Activated CD4-positive, alpha-beta T cell treated with anti-CD3 and anti-CD28 coated beads, Interleukin-2, amount 50 U/mL, for 48 hours (primary cell): ENCODE measurements at regions not wholly inside any gene's neighbourhood (a gene's known extent, or its start where the extent isn't known, plus 50 kb on each side); places are given as distances from the start of the nearest gene placed in this dataset.

Experiments
- DNase-seq, 2 experiments: peaks; one replicate each; pipeline ENCODE4 v3.0.0-alpha.2; 2020

DNA sequence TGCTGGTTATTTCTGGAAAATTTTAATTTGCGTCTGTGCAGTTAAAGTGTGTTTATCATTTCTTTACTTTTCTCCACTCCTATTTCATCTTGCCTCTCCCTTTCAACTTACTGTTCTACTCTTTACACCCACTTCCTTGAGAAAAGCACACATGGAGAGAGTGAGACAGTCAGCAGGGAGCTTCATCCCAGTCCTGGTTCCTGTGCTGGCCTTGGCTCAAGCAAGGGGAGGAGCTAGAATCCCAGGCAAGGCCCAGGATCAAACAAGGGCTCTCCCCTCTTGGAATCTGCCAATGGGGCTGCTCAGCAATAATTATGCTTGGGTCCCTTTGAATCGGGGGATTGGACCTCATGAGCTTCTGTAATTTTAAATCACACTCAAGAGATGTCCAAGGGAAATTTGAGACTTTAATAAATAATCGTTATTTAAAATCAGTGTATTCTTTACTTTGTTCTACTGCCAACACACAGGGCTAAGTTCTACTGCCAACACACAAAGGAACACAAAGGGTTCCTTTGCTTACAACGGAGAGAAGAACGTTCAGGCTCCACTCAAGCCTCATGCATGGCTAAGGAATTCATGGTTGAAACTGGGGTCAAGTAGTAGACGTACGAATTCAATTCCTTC, 439.3 kb upstream of the DAB2 start:
- DNase-seq, result no peak

DNA sequence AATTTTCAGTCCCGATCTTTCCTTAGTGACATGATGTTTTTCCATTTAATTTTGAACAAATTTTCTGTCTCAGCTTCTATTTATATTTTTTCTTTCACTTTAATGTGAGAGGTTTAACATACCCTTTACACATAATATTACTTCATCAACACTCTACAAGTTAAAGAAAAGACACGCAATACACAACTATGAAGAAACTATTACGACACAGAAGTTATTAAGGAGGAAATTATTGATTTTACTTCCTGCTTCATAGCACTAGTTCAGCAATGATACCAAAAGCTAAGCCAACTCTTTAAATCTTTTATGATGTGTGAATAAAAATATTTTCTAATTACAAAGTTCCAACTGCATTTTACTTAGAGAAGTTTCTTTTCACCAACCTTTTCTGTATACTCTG, 432.3 kb upstream of the DAB2 start:
- no peak for DNase-seq

DNA sequence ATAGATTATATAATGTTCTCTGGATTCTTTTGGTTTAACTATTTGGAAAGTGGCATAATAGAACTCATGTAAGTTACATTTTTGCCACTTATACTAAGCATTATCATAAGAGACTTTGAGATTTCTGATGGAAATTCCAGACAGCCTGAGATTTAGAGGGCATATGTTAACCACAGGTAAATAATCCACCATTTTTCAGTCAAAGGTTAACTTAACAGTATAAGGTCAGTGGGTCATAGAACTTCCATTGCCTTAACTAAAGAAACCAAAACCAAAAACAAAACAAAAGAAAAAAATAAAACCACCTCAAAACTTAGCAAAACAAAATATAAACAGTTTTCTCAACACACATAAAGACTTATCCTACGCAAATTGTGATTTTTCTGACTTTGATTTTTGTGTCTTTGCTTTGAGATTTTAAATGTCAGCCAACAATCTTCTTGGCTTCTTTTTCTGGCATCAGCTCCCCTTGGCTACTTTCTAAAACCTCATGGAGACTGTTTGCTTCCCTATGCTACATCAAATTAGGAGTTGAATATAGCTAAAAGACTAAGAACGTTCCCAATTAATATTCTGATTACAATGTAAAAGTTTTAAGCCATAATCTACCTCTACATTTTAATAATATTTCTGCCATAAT, 430.1 kb upstream of the DAB2 start:
- no peak for DNase-seq

DNA sequence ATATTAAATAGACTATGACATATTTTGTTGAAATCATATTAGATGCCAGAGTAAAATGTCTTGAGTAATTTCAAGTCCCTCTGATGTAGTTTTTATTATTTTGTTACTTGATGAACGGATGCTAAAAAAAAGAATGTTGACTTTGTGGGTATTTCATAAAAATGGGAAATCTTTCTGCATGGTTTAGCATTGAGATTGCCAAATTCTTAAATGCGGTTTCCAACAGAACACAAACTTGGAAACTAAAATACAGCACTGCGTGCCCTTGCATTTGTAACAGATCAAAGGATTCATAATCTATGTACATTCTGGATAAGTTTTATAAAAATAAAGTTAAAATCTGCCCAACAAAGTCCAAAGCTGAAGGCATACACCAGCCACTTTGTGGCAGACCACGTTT, 425.5 kb upstream of the DAB2 start:
- DNase-seq, result no peak

DNA sequence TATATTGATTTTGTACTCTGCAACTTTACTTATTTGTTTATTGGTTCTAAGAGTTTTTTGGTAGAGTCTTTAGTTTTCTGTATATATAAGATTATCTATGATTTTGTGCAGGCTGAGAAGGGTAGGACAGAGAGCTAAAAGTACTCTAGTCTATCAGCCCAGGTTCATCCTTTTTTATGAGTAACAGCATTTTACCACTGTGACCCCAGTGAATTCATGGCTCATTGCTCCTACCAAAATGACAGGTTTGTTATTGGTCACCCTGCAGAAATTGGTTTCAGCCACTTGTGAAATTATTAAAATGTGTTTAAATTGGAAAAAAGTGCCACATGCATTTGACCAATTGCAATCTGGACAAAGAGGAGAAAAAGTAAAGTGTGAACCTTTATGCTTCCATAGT, 421.4 kb upstream of the DAB2 start:
- DNase-seq, result no peak

DNA sequence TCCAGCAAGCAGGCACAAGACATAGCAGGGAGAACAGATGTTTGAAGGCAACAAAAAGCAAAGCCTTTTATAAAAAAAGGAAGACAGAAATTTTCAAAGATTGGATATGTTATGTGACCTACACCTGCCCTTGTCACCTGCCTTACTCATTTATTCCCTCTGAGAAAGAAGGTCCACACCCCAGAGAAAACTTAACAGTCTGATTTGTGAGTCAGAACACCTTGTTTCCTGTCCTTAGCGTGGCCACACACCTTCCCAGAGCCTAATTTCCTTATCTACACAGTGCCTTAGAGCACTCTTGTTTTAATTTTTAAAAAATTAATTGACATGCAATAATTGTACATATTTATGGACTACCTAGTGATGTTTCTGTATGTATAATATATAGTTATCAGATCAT, 419.0 kb upstream of the DAB2 start:
- no peak for DNase-seq

DNA sequence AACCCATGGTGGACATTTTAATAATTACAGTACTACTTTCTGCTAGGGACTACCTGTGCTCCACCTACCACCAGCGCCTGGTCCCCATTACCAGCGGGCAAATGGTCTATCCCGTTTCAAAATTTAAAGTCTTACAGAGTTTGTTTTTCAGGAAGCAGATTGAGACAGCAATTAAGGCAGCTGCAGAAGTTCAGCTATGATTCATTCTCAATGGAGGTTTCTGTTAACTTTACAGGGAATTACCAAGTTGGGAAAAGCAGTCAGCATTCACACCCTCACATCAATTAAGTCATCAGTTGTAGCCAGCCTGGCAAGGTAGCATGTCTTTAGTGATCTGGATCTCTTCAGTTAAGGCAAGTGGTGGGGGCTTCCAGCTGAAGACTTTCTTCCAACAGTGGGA, 410.6 kb upstream of the DAB2 start:
- no peak for DNase-seq

DNA sequence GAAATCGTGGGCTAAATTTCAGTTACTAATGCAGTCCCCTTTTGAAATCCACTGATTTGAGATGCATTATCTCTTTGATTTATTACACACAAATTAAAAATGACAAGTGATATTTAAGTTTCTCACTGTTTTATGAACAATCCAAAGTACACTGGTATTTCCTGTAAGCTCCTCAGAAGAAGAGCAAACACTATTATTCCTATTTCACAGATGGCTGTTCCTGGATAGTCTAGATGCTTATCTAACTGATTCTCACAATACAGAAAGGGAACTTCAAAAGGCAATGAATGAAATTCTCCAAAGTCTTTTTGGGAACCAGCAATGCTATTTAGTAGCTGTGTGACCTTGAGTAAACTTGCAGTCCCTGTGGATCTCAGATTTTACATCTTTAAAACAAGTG, 404.7 kb upstream of the DAB2 start:
- DNase-seq, result no peak

DNA sequence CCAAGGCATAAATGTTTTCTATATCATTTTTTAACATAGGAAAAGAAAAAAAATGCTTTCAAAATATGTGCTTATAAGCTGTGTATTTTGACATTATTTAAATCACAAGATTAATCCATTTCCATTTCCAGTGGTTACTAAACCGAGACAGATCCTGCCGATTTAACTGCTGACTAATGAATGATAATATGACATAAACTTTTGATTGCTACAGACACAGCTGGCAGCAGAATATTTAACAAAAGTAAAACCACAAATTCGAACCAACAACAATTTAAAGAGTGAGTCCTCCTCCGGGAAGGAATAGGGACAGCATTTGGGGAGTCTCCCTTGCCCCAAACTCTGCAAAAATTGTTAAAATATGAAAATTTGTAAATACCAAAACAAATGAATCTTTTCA, 401.3 kb upstream of the DAB2 start:
- no peak for DNase-seq

DNA sequence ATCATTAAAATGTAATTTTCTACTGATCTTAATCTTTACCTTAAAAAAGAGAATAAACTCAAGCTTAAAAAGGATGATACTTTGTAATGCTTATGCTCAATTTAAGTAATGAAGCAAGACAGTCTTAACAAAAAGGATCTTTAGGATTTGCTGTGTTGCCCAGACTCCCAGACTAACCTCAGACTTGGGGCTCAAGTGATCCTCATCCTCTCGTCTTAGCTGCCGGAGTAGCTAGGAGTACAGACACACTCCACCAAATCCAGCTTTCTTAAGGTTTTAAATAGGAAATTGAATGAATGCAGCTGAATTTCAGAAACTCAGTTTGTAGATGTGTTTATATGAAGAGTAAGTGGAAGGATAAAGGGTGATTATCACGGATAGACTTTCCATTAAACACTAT, 400.5 kb upstream of the DAB2 start:
- DNase-seq, result no peak

DNA sequence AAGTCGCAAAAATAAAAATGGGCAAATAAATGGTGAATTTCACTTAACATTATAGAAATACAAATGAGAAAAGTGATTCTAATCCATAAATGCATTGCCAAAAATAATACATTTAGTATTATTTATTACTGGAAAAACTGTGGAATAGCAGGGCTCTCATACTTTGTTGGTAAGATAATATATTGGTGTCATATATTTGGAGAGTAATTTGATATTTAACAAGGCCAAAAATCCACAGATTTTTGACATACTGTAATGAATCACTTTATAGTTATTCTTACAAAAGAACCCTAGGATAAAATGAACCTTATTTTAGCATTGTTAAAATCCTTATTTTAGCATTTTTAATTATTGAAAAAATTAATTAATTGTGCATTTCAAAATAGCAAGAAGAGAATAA, 397.2 kb upstream of the DAB2 start:
- DNase-seq, result no peak

DNA sequence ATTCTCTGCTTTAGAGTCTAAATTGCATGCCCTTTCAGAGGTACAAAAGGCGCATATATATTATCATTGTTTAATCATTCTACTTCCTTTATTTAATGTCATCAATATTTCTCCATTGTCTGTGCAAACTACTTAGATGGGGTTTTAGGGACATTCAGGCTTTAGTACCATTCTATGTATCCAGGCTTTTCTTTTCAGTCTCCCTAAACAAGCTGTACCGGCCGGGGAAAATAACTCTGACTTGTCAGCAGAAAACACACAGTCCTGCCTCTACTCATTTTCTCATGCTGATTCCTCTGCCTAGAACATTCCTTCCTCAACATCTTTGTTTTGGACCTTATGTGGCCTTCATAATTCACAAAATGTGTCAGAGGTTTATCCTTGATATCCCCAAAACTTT, 392.1 kb upstream of the DAB2 start:
- DNase-seq, result no peak

DNA sequence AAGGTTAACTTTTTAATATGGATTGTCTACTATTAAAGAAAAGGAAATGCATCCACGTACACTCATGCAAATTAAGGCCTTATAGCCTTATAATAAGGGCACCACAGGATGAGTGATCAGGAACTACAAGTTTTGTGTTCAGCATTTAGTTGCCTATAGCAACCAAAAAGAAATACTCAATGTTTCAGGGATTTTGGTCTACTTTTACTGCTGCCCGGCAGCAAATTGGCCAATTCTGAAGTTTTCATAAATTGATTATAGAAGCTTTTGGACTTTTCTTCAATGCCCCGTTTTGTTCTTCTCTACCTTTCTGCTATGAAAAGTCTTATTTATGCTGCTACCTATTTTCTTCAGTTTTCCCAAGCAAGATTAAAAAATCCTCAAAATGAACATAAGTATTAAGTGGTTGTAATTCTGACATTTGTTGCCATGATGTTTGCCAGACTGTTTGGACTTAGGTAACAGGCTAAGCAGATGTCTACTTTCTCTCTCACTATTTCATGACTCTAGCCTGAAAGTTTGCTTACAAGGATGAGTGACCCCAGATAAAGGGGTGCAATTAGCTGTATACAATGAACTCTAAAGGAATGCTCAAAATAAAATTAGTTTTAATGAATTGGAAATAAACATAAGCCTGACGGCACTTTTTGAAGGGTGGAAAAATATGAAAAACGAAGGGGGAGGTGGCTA, 391.5 kb upstream of the DAB2 start:
- no peak for DNase-seq

DNA sequence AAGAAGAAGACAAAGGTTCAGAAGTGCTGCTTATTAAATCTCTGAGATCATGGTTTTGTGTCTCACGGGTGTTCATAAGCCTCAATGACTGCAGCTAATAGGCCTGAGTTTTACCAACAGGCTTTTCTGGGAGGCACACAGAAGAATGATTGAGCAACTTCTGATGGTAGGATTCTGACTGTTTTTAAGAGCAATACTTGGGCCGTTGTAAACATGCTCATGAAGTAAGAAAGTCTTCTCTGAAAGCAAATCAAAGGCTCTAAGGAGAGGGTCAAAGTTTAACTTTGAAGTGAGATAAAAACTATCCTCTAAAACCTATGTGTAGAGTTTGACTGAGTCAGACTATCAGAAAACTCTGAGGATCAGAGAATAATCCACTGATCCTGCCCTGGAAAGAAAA, 390.9 kb upstream of the DAB2 start:
- no peak for DNase-seq

DNA sequence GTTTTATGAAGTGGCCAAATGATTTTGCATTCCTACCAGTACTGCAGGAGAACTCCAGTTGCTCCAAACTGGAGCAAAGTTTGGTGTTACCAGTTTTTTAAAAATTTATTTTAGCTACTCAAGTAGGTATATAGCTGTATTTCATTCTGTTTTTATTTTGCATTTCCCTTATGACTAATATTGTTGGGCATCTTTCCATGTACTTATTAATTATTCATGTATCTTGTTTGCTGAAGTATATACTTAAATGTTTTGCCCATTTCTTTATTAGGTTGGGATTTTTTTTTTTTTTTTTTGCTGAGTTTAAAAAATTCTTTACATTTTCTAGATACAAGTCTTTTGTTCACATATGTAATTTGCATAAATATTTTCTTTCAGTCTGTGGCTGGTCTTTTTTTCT, 386.6 kb upstream of the DAB2 start:
- DNase-seq, result no peak

DNA sequence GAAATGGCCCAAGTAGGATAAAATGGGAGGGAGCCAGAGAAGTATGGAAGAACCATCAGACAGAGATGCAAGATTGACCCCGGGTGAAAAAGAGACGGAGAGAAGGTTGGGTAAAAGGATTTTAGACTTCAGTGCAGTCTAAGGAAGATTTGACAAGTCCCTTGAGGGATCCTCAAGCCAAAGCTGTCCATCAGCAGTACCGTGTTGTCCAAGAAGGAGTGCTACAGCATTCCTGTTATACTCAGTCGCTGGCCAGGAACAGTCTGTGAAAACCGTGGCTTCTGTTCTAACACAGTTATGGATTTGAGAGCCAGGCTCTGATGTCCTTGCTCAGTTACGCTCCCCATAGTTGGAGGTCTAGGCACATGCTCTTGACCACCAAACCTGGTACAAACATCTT, 383.9 kb upstream of the DAB2 start:
- DNase-seq, result no peak

DNA sequence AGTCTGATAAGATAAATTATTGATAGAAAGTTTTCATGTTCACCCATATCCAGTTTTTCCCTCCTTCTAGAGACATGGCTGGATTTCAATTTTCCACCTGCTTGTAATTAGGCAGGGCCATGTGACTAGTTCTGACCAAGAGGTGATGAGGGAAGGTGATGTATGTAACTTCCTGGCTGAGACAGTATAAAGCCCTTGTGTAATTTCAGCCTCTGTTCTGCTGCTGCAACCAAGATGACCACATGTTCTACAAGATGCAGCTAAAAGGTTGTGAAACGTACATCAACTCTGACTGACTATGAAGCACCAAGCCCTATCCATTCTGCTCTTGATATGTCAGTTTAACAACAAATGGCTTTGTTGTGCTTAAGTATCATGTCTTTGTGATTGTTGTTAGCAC, 376.5 kb upstream of the DAB2 start:
- DNase-seq, result no peak

DNA sequence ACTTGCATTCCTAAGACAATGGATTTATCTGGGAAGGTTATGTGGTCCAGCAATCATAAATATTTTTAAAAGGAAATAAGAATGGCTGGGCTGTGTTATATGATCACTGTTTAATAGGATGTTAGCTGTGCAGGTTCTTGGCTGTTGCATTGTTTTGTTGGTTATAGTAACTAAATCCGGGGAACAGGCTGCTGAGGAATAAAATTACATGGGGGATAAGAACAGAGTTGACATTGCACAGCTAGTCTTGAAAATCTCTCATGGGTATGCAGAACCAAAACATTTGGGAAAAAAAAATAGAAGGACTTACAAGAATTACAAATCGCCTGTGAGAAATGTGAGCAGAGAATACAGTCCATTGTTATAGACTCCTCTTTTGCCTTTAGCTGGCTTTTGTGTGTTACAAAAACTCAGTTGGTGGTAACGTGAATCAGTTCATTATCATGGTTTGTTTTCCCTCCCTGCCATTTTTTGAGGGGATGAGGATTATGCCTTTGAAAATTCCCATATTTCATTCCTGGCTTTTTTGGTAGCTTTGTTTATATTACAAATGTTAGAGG, 375.3 kb upstream of the DAB2 start:
- no peak for DNase-seq

DNA sequence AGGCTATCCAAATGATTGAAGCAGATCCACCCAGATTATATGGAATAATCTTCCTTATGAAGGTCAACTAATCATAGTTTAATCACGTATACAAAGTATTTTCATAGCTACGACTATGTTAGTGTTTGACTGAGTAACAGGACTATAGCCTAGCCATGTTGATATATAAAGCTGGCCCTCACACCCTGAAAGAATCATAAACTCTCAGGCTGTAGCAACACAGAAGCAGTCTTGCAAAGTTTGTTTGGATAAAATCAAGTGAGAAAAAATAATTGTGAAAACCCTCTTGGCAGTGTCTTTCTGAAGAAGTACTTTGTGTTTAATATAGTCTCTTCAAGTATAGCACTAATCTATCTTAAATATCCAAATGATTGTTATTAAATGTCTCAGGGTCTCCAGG, 374.5 kb upstream of the DAB2 start:
- no peak for DNase-seq

DNA sequence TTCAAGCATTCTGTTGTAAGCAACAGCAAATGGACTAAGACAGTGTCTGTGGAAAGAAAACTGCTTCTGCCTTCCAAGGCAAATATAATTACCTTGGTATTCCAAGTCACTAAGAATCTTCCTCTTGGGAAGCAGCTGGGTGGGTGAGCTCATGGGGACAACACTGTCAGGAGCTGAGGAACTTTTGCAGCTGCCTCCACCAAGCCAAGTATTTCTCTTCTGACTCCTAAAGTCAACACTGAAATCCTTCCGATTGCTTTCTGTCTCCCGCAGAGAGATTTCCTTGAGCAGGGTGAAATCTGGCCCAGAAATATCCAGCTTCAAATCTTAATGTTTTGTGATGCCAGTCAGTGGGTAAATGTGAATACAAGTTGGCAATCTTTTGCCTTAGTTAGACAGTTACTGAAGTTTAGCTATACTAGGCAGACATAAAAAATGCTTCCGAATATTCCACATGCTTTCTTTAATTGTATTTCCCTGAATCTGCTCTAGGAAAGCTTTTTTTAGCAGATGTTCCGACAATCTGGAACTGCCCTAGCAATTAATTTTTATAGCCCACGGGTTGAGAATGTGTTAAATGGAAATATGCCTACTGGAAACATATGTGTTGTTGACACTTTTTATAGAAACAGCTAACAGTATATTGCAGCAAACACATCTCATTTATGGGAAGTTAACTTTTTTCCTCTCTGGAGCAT, 369.9 kb upstream of the DAB2 start:
- no peak for DNase-seq

DNA sequence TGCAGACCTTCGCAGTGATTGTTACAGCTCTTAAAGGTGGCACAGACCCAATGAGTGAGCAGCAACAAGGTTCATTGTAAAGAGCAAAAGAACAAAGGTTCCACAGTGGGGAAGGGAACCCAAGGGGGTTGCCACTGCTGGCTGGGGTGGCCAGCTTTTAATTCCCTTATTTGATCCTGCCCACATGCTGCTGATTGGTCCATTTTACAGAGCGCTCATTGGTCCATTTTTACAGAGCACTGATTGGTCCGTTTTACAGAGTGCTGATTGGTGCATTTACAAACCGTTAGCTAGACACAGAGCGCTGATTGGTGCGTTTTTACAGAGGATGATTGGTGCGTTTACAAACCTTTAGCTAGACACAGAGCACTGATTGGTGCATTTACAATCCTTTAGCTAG, 360.6 kb upstream of the DAB2 start:
- DNase-seq, result no peak

DNA sequence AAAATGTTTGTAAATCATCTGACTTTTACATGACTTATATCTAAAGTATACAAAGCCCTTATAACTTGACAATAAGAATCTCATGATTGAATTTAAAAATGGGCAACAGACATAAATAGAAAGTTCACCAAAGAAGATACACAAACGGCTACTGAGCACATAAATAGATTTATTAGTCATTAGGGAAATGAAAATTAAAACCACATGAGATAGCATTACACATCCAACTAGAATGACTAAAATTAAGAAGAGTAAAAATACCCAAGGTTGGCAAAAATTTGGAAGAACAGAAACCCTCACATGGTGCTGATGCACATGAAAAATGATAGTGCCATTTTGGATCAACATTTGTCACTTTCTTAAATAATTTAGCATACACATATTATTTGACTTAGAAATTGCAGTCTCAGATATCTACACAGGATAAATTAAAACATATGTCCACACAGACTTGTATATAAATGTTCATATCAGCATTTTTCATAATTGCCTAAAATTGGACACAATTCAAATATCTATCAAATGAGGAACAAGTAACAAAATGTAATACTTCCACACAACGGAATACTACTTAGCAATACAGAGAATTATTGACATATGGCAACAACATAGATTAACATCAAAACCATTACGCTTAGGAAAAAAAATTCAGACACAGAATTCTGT, 359.1 kb upstream of the DAB2 start:
- no peak for DNase-seq

DNA sequence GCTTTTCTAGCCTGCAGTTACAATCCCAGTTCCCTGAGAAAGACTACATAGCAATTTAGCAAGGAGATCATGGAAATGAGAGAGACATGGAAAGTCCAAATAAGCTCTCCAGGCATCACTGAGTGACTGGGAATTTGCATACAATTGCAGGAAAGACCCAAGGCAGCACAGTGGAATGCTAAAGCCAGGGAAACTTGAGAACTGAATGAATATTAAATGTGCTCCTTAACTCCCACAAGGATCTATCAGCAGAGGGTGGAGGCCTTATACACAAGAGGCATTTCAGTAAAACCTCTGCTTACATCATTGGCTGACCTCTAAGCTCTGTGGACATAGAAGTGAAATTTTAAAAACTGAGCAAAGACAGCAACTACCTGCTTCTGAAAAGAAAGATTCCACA, 355.6 kb upstream of the DAB2 start:
- no peak for DNase-seq
